ENCODE measurements at regions not wholly inside any gene's neighbourhood (a gene's known extent, or its start where the extent isn't known, plus 50 kb on each side); places are given as distances from the start of the nearest gene placed in this dataset.
"Not testable (repeated sequence)": the region's sequence is repeated elsewhere in the genome, so short reads cannot be mapped to it uniquely, and the experiment has no call there.

DNA sequence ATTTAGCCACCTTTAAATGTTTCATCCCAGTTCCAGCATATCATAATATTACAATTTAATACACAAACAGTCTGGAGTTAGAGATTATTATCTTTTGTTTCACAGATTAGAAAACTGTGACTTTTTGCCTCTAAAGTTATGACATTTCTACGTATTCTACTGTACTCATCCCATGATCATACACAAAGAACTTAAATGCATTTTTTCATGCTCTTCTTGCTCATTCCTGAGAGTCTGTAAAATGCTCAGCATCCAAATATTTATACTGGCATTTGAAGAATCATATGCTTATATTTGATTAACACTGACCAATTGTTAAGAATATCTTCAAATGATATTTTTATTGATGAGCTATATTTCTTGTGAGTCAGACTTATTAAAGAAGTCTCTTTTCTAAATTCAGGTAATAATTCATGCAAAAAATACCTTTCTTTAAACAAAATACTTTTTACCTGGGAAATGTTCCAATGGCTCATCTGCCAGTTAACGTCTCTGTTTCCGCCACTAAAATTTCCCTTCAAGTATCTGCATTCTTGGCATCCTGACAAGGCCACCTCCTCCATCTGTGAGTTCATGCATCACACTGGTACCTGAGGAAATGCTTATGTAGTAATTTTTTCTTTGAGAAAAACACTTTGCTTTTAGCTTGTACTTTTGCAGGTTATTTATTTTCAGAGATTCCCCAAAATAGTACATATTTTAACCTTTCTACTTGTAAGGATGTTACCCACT is 139.6 kb upstream of the RASA1 start:
- Histone ChIP-seq H3K36me3 (no peaks in the 10 kb centered on the region), H3K9ac (ENCODE audit: low read depth in 2 of 2, low read length in 2 of 2) (no peak overlapping the region), H3K27me3 (no peaks in the 10 kb centered on the region), H3K9me3 (no peaks in the 10 kb centered on the region), H3K4me3 (no peak overlapping the region), H3K4me1 (no peaks in the 10 kb centered on the region), H3K27ac (no peak overlapping the region)
- TF ChIP-seq, protein P1, sequence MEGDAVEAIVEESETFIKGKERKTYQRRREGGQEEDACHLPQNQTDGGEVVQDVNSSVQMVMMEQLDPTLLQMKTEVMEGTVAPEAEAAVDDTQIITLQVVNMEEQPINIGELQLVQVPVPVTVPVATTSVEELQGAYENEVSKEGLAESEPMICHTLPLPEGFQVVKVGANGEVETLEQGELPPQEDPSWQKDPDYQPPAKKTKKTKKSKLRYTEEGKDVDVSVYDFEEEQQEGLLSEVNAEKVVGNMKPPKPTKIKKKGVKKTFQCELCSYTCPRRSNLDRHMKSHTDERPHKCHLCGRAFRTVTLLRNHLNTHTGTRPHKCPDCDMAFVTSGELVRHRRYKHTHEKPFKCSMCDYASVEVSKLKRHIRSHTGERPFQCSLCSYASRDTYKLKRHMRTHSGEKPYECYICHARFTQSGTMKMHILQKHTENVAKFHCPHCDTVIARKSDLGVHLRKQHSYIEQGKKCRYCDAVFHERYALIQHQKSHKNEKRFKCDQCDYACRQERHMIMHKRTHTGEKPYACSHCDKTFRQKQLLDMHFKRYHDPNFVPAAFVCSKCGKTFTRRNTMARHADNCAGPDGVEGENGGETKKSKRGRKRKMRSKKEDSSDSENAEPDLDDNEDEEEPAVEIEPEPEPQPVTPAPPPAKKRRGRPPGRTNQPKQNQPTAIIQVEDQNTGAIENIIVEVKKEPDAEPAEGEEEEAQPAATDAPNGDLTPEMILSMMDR (IDR thresholded peaks at IDR 0.05), result no peak
- intact Hi-C loops (cut with DNase I), result no loop called here
- DNase-seq, result no peak

DNA sequence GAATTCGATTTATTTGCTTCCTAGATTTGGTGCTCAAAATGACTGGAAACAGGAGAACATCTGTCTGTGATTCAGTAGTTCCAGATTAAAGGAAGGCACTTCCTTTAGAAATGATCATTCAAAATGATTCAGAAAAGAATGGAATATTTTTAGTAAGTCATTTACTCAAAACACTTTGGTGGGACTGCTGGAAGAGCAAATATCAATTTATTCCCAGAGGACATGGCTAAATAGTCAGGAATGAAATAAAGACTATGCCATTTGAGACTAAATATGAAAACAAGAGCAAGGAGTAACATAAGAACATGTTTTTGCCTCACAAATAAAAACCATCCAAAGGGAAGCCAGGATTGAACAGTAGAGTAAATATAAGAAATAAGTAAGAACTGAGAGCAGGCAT is 138.6 kb upstream of the RASA1 start:
- intact Hi-C loops (cut with DNase I), result no loop called here
- Histone ChIP-seq H3K9ac (ENCODE audit: low read depth in 2 of 2, low read length in 2 of 2) (no peak overlapping the region), H3K4me1 (no peaks in the 10 kb centered on the region), H3K27ac (no peak overlapping the region), H3K4me3 (no peak overlapping the region), H3K27me3 (no peaks in the 10 kb centered on the region), H3K36me3 (no peaks in the 10 kb centered on the region), H3K9me3 (no peaks in the 10 kb centered on the region)
- TF ChIP-seq, protein P1 (IDR thresholded peaks at IDR 0.05), result no peak
- no peak for DNase-seq

DNA sequence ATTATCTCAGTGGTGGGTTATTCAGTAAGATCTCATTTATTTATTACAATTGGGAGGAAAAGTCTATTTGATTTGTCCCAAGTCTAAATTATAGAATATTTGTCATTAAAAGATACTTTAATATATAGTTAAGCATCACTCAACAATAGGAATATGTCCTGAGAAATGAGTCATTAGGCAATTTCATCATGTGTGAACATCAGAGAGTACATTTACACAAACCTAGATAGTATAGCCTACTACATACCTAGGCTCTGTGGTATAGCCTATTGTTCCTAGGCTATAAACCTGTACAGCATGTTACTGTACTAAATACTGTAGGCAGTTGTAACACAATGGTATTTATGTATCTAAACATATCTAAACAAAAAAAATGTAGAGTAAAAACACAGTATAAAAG is 135.0 kb upstream of the RASA1 start:
- no peak for DNase-seq
- Histone ChIP-seq H3K9ac (ENCODE audit: low read depth in 2 of 2, low read length in 2 of 2) (no peak overlapping the region), H3K4me3 (no peak overlapping the region), H3K4me1 (no peaks in the 10 kb centered on the region), H3K27ac (no peak overlapping the region), H3K27me3 (no peaks in the 10 kb centered on the region), H3K9me3 (no peaks in the 10 kb centered on the region), H3K36me3 (no peaks in the 10 kb centered on the region)
- intact Hi-C loops (cut with DNase I), result no loop called here
- TF ChIP-seq, protein P1 (IDR thresholded peaks at IDR 0.05), result no peak

DNA sequence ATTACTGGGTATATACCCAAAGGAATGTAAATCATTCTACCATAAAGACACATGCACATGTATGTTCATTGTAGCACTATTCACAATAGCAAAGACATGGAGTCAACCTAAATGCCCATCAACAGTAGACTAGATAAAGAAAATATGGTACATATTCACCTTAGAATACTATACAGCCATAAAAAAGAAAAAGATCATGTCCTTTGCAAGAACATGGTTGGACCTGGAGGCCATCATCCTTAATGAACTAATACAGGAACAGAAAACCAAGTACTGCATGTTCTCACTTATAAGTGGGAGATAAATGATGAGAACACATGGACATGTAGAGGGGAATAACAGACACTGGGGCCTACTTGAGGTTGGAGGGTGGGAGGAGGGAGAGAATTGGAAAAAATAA is 133.2 kb upstream of the RASA1 start:
- H3K27ac ChIP-seq; H3K9ac ChIP-seq (ENCODE audit: low read depth in 2 of 2, low read length in 2 of 2); H3K4me1 ChIP-seq; DNase-seq; intact Hi-C loops (cut with DNase I); H3K27me3 ChIP-seq; H3K36me3 ChIP-seq; H3K9me3 ChIP-seq; H3K4me3 ChIP-seq: not testable (repeated sequence)

DNA sequence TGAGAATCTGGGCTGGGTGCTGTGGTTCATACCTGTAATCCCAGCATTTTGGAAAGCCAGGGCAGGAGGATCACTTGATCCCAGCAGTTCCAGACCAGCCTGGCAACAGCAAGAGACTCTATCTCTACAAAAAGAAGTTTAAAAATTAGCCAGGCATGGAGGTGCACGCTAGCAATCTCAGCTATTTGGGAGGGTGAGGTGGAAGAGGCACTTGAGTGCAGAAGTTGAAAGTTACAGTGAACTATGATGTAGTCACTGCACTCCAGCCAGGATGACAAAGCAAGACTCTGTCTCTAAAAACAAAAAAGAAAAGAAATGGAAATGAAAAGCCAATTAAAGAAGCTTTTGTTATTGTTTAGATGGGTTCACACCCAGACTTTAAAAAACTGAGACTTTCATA is 131.6 kb upstream of the RASA1 start:
- DNase-seq, result no peak
- H3K9me3 ChIP-seq, result no peaks in the 10 kb centered on the region
- H3K9ac ChIP-seq (ENCODE audit: low read depth in 2 of 2, low read length in 2 of 2), result no peak overlapping the region
- H3K27me3 ChIP-seq, result no peaks in the 10 kb centered on the region
- TF ChIP-seq, protein P1 (IDR thresholded peaks at IDR 0.05), result no peak
- H3K27ac ChIP-seq, result no peak overlapping the region
- H3K4me1 ChIP-seq, result no peaks in the 10 kb centered on the region
- intact Hi-C loops (cut with DNase I), result no loop called here
- H3K4me3 ChIP-seq, result no peak overlapping the region
- no peaks in the 10 kb centered on the region for H3K36me3 ChIP-seq

GRCh38 chr5:87136733-87137132 is 130.9 kb upstream of the RASA1 start:
- no peak overlapping the region for H3K27ac ChIP-seq
- DNase-seq, result no peak
- H3K4me1 ChIP-seq, result no peaks in the 10 kb centered on the region
- no peak overlapping the region for H3K9ac ChIP-seq (ENCODE audit: low read depth in 2 of 2, low read length in 2 of 2)
- no peak overlapping the region for H3K4me3 ChIP-seq
- intact Hi-C loops (cut with DNase I), result no loop called here
- no peaks in the 10 kb centered on the region for H3K36me3 ChIP-seq
- H3K9me3 ChIP-seq, result no peaks in the 10 kb centered on the region
- H3K27me3 ChIP-seq, result no peaks in the 10 kb centered on the region
- TF ChIP-seq, protein P1 (IDR thresholded peaks at IDR 0.05), result no peak
